Hepatocyte (in vitro differentiated cells): ENCODE measurements at regions not wholly inside any gene's neighbourhood (a gene's known extent, or its start where the extent isn't known, plus 50 kb on each side); places are given as distances from the start of the nearest gene placed in this dataset.

Experiments used
- DNase-seq: peaks from one replicate; pipeline ENCODE4 v3.0.0-alpha.2; 2016; ENCODE audit warnings: low spot score
- H2AFZ ChIP-seq: fragments of 200-600 bp; sonication (generic); 2 replicates; pipeline ENCODE4 v1.6.0; 2016; ENCODE audit warnings: antibody characterized with exemption, mild to moderate bottlenecking
- H3K27ac ChIP-seq: fragments of 200-600 bp; sonication (generic); 2 replicates; pipeline ENCODE4 v1.5.1; 2016; ENCODE audit warnings: mild to moderate bottlenecking
- H3K27me3 ChIP-seq: fragments of 200-600 bp; sonication (generic); 2 replicates; pipeline ENCODE4 v1.6.1; 2016
- H3K36me3 ChIP-seq: fragments of 200-600 bp; sonication (generic); replicated peaks from 2 replicates; pipeline ENCODE4 v1.5.1; 2016; ENCODE audit warnings: low read depth; ENCODE audit not compliant: insufficient read depth
- H3K4me1 ChIP-seq: fragments of 200-600 bp; sonication (generic); 2 replicates; pipeline ENCODE4 v1.5.1; 2016; ENCODE audit warnings: mild to moderate bottlenecking, moderate library complexity; ENCODE audit not compliant: insufficient read depth
- H3K4me2 ChIP-seq: fragments of 200-600 bp; sonication (generic); 2 replicates; pipeline ENCODE4 v1.6.0; 2016
- H3K4me3 ChIP-seq: fragments of 200-600 bp; sonication (generic); 2 replicates; pipeline ENCODE4 v1.5.1; 2016; ENCODE audit warnings: mild to moderate bottlenecking
- H3K79me2 ChIP-seq: fragments of 200-600 bp; sonication (generic); 2 replicates; pipeline ENCODE4 v1.6.0; 2017; ENCODE audit warnings: mild to moderate bottlenecking
- H3K9me2 ChIP-seq: fragments of 200-600 bp; sonication (generic); replicated peaks from 2 replicates; pipeline ENCODE4 v1.6.0; 2017; ENCODE audit warnings: mild to moderate bottlenecking; ENCODE audit not compliant: insufficient read depth
- H3K9me3 ChIP-seq: fragments of 200-600 bp; sonication (generic); 2 replicates; pipeline ENCODE4 v1.5.1; 2016; ENCODE audit warnings: low read depth, mild to moderate bottlenecking
- H4K20me1 ChIP-seq: fragments of 200-600 bp; sonication (generic); 2 replicates; pipeline ENCODE4 v1.6.0; 2016; ENCODE audit warnings: mild to moderate bottlenecking; ENCODE audit not compliant: insufficient read depth, poor library complexity, severe bottlenecking
- CTCF ChIP-seq: fragments of 200-600 bp; sonication (generic); IDR thresholded peaks from 2 replicates; pipeline ENCODE4 v1.5.1; 2016; ENCODE audit warnings: antibody characterized with exemption, mild to moderate bottlenecking; ENCODE audit not compliant: poor library complexity
- EZH2 ChIP-seq: fragments of 200-600 bp; sonication (generic); IDR thresholded peaks from 2 replicates; pipeline ENCODE4 v1.6.1; 2016; ENCODE audit warnings: antibody characterized with exemption, mild to moderate bottlenecking, borderline replicate concordance
- EZH2phosphoT487 ChIP-seq: fragments of 200-600 bp; sonication (generic); IDR thresholded peaks from one replicate; pipeline ENCODE4 v1.6.1; 2018; ENCODE audit warnings: antibody characterized with exemption, mild to moderate bottlenecking, low read depth, moderate library complexity; ENCODE audit not compliant: unreplicated experiment, severe bottlenecking
- WGBS: methylation state at CpG from one replicate; pipeline ENCODE4 v1.1.6; 2016; ENCODE audit warnings: low lambda C conversion rate; ENCODE audit errors: missing lambda C conversion rate; 5-methylcytosine and 5-hydroxymethylcytosine counted together

- no peak for DNase-seq
- no peak overlapping the region for H3K4me3 ChIP-seq
- no peaks in the 10 kb centered on the region for H3K36me3 ChIP-seq
- TF ChIP-seq EZH2: no peak
- TF ChIP-seq CTCF: no peak
- TF ChIP-seq EZH2phosphoT487: no peak
- H2AFZ ChIP-seq: no peak overlapping the region
- no peaks in the 10 kb centered on the region for H3K9me2 ChIP-seq
- H3K9me3 ChIP-seq: no peaks in the 10 kb centered on the region
- H3K27me3 ChIP-seq: no peaks in the 10 kb centered on the region
- no peak overlapping the region for H3K27ac ChIP-seq
- no peaks in the 10 kb centered on the region for H3K4me1 ChIP-seq
- no peaks in the 10 kb centered on the region for H3K79me2 ChIP-seq
- H4K20me1 ChIP-seq: no peaks in the 10 kb centered on the region
- no peak overlapping the region for H3K4me2 ChIP-seq
- WGBS: 77% methylated on average over 5 of the region's 5 CpGs
These were observed 70.2 kb upstream of the PDE1C start for GRCh38 chr7:32140210-32140939.

- no peaks in the 10 kb centered on the region for H4K20me1 ChIP-seq
- no peak for TF ChIP-seq CTCF
- no peak for TF ChIP-seq EZH2phosphoT487
- no peak for TF ChIP-seq EZH2
- no peaks in the 10 kb centered on the region for H3K27me3 ChIP-seq
- no peaks in the 10 kb centered on the region for H3K4me1 ChIP-seq
- no peaks in the 10 kb centered on the region for H3K79me2 ChIP-seq
- no peaks in the 10 kb centered on the region for H3K9me2 ChIP-seq
- H3K27ac ChIP-seq: no peak overlapping the region
- H2AFZ ChIP-seq: no peak overlapping the region
- H3K4me3 ChIP-seq: no peak overlapping the region
- no peak for DNase-seq
- no peaks in the 10 kb centered on the region for H3K36me3 ChIP-seq
- 79% methylated on average over 2 of the region's 2 CpGs for WGBS
- H3K9me3 ChIP-seq: no peaks in the 10 kb centered on the region
- no peak overlapping the region for H3K4me2 ChIP-seq
These were observed 66.9 kb upstream of the PDE1C start for GRCh38 chr7:32137059-32137458.

- TF ChIP-seq EZH2: no peak
- no peak for TF ChIP-seq EZH2phosphoT487
- no peak for TF ChIP-seq CTCF
- no peaks in the 10 kb centered on the region for H3K4me1 ChIP-seq
These were observed 60.9 kb upstream of the PDE1C start for GRCh38 chr7:32131091-32131490.

GRCh38 chr7:32126843-32127242 is 56.6 kb upstream of the PDE1C start:
- Histone ChIP-seq H3K9me2 (no peaks in the 10 kb centered on the region), H3K4me1 (no peaks in the 10 kb centered on the region), H3K4me2 (no peak overlapping the region), H3K27ac (no peak overlapping the region), H3K79me2 (no peaks in the 10 kb centered on the region), H3K9me3 (no peaks in the 10 kb centered on the region), H3K27me3 (no peaks in the 10 kb centered on the region), H2AFZ (no peak overlapping the region), H3K4me3 (no peak overlapping the region), H3K36me3 (no peaks in the 10 kb centered on the region), H4K20me1 (no peaks in the 10 kb centered on the region)
- no peak for DNase-seq
- WGBS: 59% methylated on average over 1 of the region's 1 CpG
- no peak for TF ChIP-seq CTCF
- no peak for TF ChIP-seq EZH2
- TF ChIP-seq EZH2phosphoT487: no peak

More at GRCh38 chr7:32131091-32131490, 60.9 kb upstream of the PDE1C start:
- H2AFZ ChIP-seq: no peak overlapping the region
- no peaks in the 10 kb centered on the region for H3K79me2 ChIP-seq
- H3K9me3 ChIP-seq: no peaks in the 10 kb centered on the region
- H3K27me3 ChIP-seq: no peaks in the 10 kb centered on the region
- H3K4me2 ChIP-seq: no peak overlapping the region
- no peaks in the 10 kb centered on the region for H3K9me2 ChIP-seq
- 35% methylated on average over 1 of the region's 1 CpG for WGBS
- DNase-seq: no peak
- H4K20me1 ChIP-seq: no peaks in the 10 kb centered on the region
- no peak overlapping the region for H3K27ac ChIP-seq
- no peaks in the 10 kb centered on the region for H3K36me3 ChIP-seq
- no peak overlapping the region for H3K4me3 ChIP-seq
